ENCODE measurements at regions not wholly inside any gene's neighbourhood (a gene's known extent, or its start where the extent isn't known, plus 50 kb on each side); places are given as distances from the start of the nearest gene placed in this dataset.

DNA sequence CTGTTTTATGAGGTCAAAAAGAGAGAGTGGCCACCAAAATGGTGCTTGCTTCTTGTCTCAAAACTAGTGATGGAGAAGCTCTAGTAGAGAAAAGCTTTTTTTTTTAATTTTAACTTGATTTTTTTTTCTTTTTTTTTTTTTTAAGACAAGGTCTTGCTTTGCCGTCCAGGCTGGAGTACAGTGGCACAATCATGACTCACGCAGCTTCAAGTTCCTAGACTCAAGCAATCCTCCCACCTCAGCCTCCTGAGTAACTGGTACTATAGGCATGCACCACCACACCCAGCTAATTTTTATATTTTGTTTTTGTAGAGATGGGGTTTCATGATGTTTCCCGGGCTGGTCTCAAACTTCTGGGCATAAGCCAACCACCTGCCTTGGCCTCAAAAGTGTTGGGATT is 279.0 kb downstream of the TBC1D4 start:
- intact Hi-C loops (cut with micrococcal nuclease; ENCODE audit: unreplicated experiment): no loop called here
- POLR2A ChIA-PET (ENCODE audit: low non-redundant PET): no interaction called here
- Histone ChIP-seq H3K27ac (ENCODE audit: low read depth, low read length, poor library complexity, severe bottlenecking) (no peak overlapping the region), H3K4me1 (ENCODE audit: insufficient read depth, low read length, poor library complexity, severe bottlenecking) (no peaks in the 10 kb centered on the region), H3K27me3 (replicated peaks; ENCODE audit: insufficient read depth, low read depth, low read length, poor library complexity) (no peaks in the 10 kb centered on the region), H3K36me3 (ENCODE audit: insufficient read depth, low read length, poor library complexity, severe bottlenecking) (no peaks in the 10 kb centered on the region), H3K9me3 (ENCODE audit: low read depth, low read length, poor library complexity, severe bottlenecking) (no peaks in the 10 kb centered on the region), H3K4me3 (ENCODE audit: low read depth, low read length, poor library complexity, severe bottlenecking) (no peak overlapping the region)
- no TSS peak for BruUV-seq (replicated peaks)
- TF ChIP-seq, protein P1, sequence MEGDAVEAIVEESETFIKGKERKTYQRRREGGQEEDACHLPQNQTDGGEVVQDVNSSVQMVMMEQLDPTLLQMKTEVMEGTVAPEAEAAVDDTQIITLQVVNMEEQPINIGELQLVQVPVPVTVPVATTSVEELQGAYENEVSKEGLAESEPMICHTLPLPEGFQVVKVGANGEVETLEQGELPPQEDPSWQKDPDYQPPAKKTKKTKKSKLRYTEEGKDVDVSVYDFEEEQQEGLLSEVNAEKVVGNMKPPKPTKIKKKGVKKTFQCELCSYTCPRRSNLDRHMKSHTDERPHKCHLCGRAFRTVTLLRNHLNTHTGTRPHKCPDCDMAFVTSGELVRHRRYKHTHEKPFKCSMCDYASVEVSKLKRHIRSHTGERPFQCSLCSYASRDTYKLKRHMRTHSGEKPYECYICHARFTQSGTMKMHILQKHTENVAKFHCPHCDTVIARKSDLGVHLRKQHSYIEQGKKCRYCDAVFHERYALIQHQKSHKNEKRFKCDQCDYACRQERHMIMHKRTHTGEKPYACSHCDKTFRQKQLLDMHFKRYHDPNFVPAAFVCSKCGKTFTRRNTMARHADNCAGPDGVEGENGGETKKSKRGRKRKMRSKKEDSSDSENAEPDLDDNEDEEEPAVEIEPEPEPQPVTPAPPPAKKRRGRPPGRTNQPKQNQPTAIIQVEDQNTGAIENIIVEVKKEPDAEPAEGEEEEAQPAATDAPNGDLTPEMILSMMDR (conservative IDR thresholded peaks at IDR 0.05; ENCODE audit: low read depth, low read length): no peak
- TF ChIP-seq EZH2 (IDR thresholded peaks at IDR 0.05; ENCODE audit: borderline replicate concordance, low read depth, low read length, poor library complexity, severe bottlenecking): no peak
- DNase-seq (ENCODE audit: low spot score): no peak
- CTCF ChIA-PET: no interaction called here

DNA sequence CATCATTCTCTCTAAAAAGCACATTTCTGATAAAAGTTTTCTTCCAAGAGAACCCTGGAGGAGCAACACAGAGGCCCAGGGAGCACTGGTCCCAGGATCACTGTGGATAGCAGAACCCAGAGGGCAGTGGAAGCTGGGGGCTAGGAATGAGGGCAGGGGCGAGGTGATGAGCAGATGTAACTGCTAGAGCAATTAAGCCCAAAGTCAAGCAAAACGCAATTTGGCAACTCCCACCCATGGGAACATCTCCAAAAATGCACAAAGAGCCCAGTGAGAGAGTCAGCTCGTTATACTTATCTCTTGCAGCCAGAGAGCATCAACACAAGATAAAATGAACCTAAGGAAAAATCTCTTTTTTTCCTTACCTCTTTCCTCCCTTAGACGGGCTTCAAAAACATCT is 284.2 kb downstream of the TBC1D4 start:
- intact Hi-C loops (cut with micrococcal nuclease; ENCODE audit: unreplicated experiment): no loop called here
- H3K9me3 ChIP-seq (ENCODE audit: low read depth, low read length, poor library complexity, severe bottlenecking): no peaks in the 10 kb centered on the region
- ChIA-PET POLR2A (ENCODE audit: low non-redundant PET) (no interaction called here), CTCF (no interaction called here)
- H3K27ac ChIP-seq (ENCODE audit: low read depth, low read length, poor library complexity, severe bottlenecking): no peak overlapping the region
- no peak for TF ChIP-seq EZH2 (IDR thresholded peaks at IDR 0.05; ENCODE audit: borderline replicate concordance, low read depth, low read length, poor library complexity, severe bottlenecking)
- TF ChIP-seq, protein P1 (conservative IDR thresholded peaks at IDR 0.05; ENCODE audit: low read depth, low read length): no peak
- DNase-seq (ENCODE audit: low spot score): no peak
- BruUV-seq (replicated peaks): no TSS peak
- no peak overlapping the region for H3K4me3 ChIP-seq (ENCODE audit: low read depth, low read length, poor library complexity, severe bottlenecking)
- no peaks in the 10 kb centered on the region for H3K36me3 ChIP-seq (ENCODE audit: insufficient read depth, low read length, poor library complexity, severe bottlenecking)
- H3K27me3 ChIP-seq (replicated peaks; ENCODE audit: insufficient read depth, low read depth, low read length, poor library complexity): no peaks in the 10 kb centered on the region
- H3K4me1 ChIP-seq (ENCODE audit: insufficient read depth, low read length, poor library complexity, severe bottlenecking): no peaks in the 10 kb centered on the region

DNA sequence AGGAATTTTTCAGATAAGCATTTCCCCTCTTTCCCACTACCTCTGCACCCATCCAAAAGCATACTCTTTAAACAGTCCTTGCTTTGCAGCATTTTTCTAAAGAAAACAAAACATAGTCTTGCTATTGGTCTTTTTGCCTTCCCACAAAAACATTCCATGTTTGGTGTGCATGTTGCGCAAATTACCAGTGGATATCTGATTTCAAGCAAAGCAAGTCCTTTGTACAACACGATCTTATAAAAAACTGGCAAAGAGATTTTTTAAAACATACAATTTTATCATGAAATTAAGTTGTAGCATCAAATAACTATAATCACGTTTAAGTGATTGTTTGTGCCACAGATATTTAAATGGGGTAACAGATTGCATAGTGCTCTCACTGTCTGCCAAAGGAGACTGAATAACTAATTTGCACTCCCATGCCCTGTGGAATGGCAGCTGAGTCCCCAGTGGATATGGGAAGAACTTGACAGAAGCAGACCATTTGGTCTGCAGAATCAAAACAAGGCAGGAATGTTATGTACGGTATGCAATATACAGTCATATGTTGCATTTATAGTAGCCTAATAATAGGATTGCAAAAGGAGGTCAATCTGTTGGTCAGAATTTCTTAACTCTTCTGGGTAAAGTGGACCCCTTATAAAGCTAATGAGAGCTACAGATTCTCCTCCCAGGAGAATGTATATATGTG is 285.7 kb downstream of the TBC1D4 start:
- H3K27me3 ChIP-seq (replicated peaks; ENCODE audit: insufficient read depth, low read depth, low read length, poor library complexity): no peaks in the 10 kb centered on the region
- no TSS peak for BruUV-seq (replicated peaks)
- no peaks in the 10 kb centered on the region for H3K9me3 ChIP-seq (ENCODE audit: low read depth, low read length, poor library complexity, severe bottlenecking)
- TF ChIP-seq EZH2 (IDR thresholded peaks at IDR 0.05; ENCODE audit: borderline replicate concordance, low read depth, low read length, poor library complexity, severe bottlenecking): no peak
- intact Hi-C loops (cut with micrococcal nuclease; ENCODE audit: unreplicated experiment): no loop called here
- no peaks in the 10 kb centered on the region for H3K36me3 ChIP-seq (ENCODE audit: insufficient read depth, low read length, poor library complexity, severe bottlenecking)
- no peak overlapping the region for H3K27ac ChIP-seq (ENCODE audit: low read depth, low read length, poor library complexity, severe bottlenecking)
- ChIA-PET CTCF (no interaction called here), POLR2A (ENCODE audit: low non-redundant PET) (interaction anchor here (0.6 kb wide), 1 partner anchor 75 kb away, joined by 3 read pairs; no protein-coding TSS in a partner anchor)
- no peak overlapping the region for H3K4me3 ChIP-seq (ENCODE audit: low read depth, low read length, poor library complexity, severe bottlenecking)
- H3K4me1 ChIP-seq (ENCODE audit: insufficient read depth, low read length, poor library complexity, severe bottlenecking): no peaks in the 10 kb centered on the region
- no peak for DNase-seq (ENCODE audit: low spot score)
